Osteocyte (in vitro differentiated cells): ENCODE measurements at regions not wholly inside any gene's neighbourhood (a gene's known extent, or its start where the extent isn't known, plus 50 kb on each side); places are given as distances from the start of the nearest gene placed in this dataset.

Experiments
- DNase-seq: peaks from one replicate; pipeline ENCODE4 v3.0.0; 2021; ENCODE audit warnings: mixed read lengths; ENCODE audit not compliant: unreplicated experiment; ENCODE audit errors: extremely low spot score
- H3K27ac Mint-ChIP-seq: one replicate; pipeline ENCODE4 v1.8.0; 2021; ENCODE audit warnings: mild to moderate bottlenecking, mixed read lengths; ENCODE audit not compliant: unreplicated experiment
- H3K27me3 Mint-ChIP-seq: one replicate; pipeline ENCODE4 v1.8.0; 2021; ENCODE audit warnings: mixed read lengths; ENCODE audit not compliant: unreplicated experiment
- H3K36me3 Mint-ChIP-seq: one replicate; pipeline ENCODE4 v1.8.0; 2021; ENCODE audit warnings: mixed read lengths; ENCODE audit not compliant: unreplicated experiment
- H3K4me1 Mint-ChIP-seq: one replicate; pipeline ENCODE4 v1.8.0; 2021; ENCODE audit warnings: mixed read lengths; ENCODE audit not compliant: unreplicated experiment
- H3K4me3 Mint-ChIP-seq: one replicate; pipeline ENCODE4 v1.8.0; 2021; ENCODE audit warnings: mild to moderate bottlenecking, moderate library complexity, mixed read lengths; ENCODE audit not compliant: unreplicated experiment
- H3K9me3 Mint-ChIP-seq: one replicate; pipeline ENCODE4 v1.8.0; 2021; ENCODE audit warnings: mixed read lengths; ENCODE audit not compliant: unreplicated experiment
- TF ChIP-seq, protein P1 (sequence below): fragments of 200-600 bp; sonication (generic); IDR thresholded peaks from 2 replicates; pipeline ENCODE4 v1.5.0; 2021; ENCODE audit warnings: antibody characterized with exemption, mild to moderate bottlenecking, moderate library complexity

- no peaks in the 10 kb centered on the region for H3K36me3 Mint-ChIP-seq
- TF ChIP-seq, protein P1, sequence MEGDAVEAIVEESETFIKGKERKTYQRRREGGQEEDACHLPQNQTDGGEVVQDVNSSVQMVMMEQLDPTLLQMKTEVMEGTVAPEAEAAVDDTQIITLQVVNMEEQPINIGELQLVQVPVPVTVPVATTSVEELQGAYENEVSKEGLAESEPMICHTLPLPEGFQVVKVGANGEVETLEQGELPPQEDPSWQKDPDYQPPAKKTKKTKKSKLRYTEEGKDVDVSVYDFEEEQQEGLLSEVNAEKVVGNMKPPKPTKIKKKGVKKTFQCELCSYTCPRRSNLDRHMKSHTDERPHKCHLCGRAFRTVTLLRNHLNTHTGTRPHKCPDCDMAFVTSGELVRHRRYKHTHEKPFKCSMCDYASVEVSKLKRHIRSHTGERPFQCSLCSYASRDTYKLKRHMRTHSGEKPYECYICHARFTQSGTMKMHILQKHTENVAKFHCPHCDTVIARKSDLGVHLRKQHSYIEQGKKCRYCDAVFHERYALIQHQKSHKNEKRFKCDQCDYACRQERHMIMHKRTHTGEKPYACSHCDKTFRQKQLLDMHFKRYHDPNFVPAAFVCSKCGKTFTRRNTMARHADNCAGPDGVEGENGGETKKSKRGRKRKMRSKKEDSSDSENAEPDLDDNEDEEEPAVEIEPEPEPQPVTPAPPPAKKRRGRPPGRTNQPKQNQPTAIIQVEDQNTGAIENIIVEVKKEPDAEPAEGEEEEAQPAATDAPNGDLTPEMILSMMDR, result no peak
- H3K4me1 Mint-ChIP-seq, result no peaks in the 10 kb centered on the region
- H3K9me3 Mint-ChIP-seq, result no peaks in the 10 kb centered on the region
- H3K27me3 Mint-ChIP-seq, result peaks cover 14% of the 10 kb centered on the region
- H3K4me3 Mint-ChIP-seq, result no peak overlapping the region
- DNase-seq, result peak; percentile 68
- H3K27ac Mint-ChIP-seq, result no peak overlapping the region
Observed at GRCh38 chr11:134623711-134624110, 211.7 kb upstream of the B3GAT1 start.

GRCh38 chr11:134622458-134622857 lies 210.4 kb upstream of the B3GAT1 start:
- TF ChIP-seq, protein P1, result no peak
- H3K4me1 Mint-ChIP-seq, result no peaks in the 10 kb centered on the region
- H3K4me3 Mint-ChIP-seq, result no peak overlapping the region
- H3K27me3 Mint-ChIP-seq, result peaks cover 8% of the 10 kb centered on the region
- no peaks in the 10 kb centered on the region for H3K36me3 Mint-ChIP-seq
- DNase-seq, result peak; percentile 69
- H3K27ac Mint-ChIP-seq, result no peak overlapping the region
- no peaks in the 10 kb centered on the region for H3K9me3 Mint-ChIP-seq

GRCh38 chr11:134617360-134617759 lies 205.3 kb upstream of the B3GAT1 start:
- no peaks in the 10 kb centered on the region for H3K27me3 Mint-ChIP-seq
- H3K36me3 Mint-ChIP-seq, result no peaks in the 10 kb centered on the region
- peaks cover 4% of the 10 kb centered on the region for H3K9me3 Mint-ChIP-seq
- H3K27ac Mint-ChIP-seq, result no peak overlapping the region
- H3K4me1 Mint-ChIP-seq, result no peaks in the 10 kb centered on the region
- DNase-seq, result peak; percentile 72
- H3K4me3 Mint-ChIP-seq, result no peak overlapping the region
- TF ChIP-seq, protein P1, result no peak

GRCh38 chr11:134616038-134616437 lies 204.0 kb upstream of the B3GAT1 start:
- Mint-ChIP-seq H3K27ac (no peak overlapping the region), H3K4me3 (no peak overlapping the region), H3K9me3 (peaks cover 4% of the 10 kb centered on the region), H3K27me3 (no peaks in the 10 kb centered on the region), H3K4me1 (no peaks in the 10 kb centered on the region), H3K36me3 (no peaks in the 10 kb centered on the region)
- peak; percentile 57 for DNase-seq
- TF ChIP-seq, protein P1, result no peak

GRCh38 chr11:134615041-134615615 lies 203.1 kb upstream of the B3GAT1 start:
- TF ChIP-seq, protein P1, result no peak
- Mint-ChIP-seq H3K4me1 (no peaks in the 10 kb centered on the region), H3K4me3 (no peak overlapping the region), H3K27me3 (no peaks in the 10 kb centered on the region), H3K36me3 (no peaks in the 10 kb centered on the region), H3K27ac (no peak overlapping the region), H3K9me3 (peaks cover 4% of the 10 kb centered on the region)
- peak; percentile 69 for DNase-seq
